SK-N-SH (cell line): ENCODE measurements at regions not wholly inside any gene's neighbourhood (a gene's known extent, or its start where the extent isn't known, plus 50 kb on each side); places are given as distances from the start of the nearest gene placed in this dataset.

Experiments used
- MAX ChIP-seq: IDR thresholded peaks from 2 replicates; pipeline ENCODE4 v1.4.0; 2012; ENCODE audit warnings: low read depth
- SIN3A ChIP-seq: IDR thresholded peaks from 2 replicates; pipeline ENCODE4 v1.6.1; 2012; ENCODE audit warnings: low read depth, mild to moderate bottlenecking, low read length, moderate library complexity, borderline replicate concordance

GRCh38 chr4:83873996-83874395 is 338.1 kb downstream of the GPAT3 start:
- TF ChIP-seq MAX (no peak), SIN3A (no peak)
